ENCODE measurements at regions not wholly inside any gene's neighbourhood (a gene's known extent, or its start where the extent isn't known, plus 50 kb on each side); places are given as distances from the start of the nearest gene placed in this dataset.

DNA sequence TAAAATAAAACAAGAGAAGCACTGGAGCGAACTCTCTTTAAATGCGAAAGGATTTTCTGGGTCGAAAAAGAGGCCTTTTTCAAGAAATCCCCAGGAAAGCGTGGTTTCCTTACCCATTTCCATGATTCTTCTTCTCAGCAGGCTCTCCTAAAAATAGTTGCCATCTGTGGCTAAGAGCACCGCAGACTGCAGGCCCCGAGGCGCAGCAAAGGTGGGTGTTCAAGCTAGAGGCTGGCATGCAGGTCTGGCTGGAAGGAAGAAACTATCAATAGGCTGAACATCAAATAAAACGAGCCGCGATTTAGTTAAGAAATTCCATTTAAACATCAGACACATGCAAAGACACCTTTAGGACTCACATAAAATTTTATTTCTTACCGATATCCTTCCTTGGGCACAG, 135.1 kb downstream of the ADAMTS1 start:
- TF ChIP-seq, protein P1, sequence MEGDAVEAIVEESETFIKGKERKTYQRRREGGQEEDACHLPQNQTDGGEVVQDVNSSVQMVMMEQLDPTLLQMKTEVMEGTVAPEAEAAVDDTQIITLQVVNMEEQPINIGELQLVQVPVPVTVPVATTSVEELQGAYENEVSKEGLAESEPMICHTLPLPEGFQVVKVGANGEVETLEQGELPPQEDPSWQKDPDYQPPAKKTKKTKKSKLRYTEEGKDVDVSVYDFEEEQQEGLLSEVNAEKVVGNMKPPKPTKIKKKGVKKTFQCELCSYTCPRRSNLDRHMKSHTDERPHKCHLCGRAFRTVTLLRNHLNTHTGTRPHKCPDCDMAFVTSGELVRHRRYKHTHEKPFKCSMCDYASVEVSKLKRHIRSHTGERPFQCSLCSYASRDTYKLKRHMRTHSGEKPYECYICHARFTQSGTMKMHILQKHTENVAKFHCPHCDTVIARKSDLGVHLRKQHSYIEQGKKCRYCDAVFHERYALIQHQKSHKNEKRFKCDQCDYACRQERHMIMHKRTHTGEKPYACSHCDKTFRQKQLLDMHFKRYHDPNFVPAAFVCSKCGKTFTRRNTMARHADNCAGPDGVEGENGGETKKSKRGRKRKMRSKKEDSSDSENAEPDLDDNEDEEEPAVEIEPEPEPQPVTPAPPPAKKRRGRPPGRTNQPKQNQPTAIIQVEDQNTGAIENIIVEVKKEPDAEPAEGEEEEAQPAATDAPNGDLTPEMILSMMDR (IDR thresholded peaks at IDR 0.05), result no peak
- no peak for TF ChIP-seq POLR2A (IDR thresholded peaks at IDR 0.05)

Measured in thyroid gland (tissue), 4 donors.